ENCODE measurements at regions not wholly inside any gene's neighbourhood (a gene's known extent, or its start where the extent isn't known, plus 50 kb on each side); places are given as distances from the start of the nearest gene placed in this dataset.
A peak's percentile ranks its signal among the peaks of the same experiment; 100 is the strongest.

DNA sequence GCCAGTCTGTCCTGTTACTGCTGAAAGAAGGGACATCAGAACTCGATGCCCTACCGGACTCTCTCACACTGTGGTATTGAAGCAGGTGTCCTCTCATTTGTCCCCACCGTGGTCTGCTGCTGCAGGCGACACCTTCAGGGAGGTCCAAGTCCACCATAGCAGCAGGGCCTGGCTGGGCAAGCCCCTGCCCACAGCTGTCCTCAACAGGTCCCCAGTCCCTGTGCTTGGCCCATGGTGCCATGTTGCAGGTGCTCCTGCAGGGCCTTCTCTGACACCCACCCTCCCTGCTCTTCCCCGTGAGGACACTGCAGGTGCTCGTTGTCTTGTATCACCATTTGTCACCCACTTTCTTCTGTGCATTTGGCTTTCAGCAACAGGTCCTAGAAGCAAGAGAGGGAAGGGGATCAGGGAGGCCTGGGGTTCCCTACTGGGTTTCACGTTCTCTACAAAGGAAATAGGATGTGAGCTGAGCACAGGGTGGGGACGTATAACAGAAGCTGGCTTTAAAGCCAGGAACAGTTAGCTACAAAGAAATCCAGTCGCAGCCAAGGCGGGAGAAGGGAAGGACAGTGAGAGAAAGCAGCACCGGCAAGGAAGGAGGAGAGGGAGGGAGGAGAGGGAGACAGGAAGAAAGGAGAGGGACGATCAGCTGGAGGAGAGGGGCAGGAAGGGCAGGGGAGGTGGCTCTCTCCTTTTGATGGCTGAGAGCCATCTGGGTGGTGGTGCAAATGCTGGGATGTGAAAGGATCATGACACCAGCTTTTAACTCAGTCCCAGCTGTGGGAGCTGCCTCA lies 117.7 kb upstream of the FRMD4A start:
- peaks cover 0 to 2% (median 0%) of the 10 kb centered on the region in 4 donors for H3K4me1 Mint-ChIP-seq
- DNase-seq (no peak), ATAC-seq (no peak)
- H3K27me3 Mint-ChIP-seq = peaks cover 3 to 11% (median 6%) of the 10 kb centered on the region in 5 donors
- no peak overlapping the region for H3K4me3 Mint-ChIP-seq
- peaks cover 0 to 8% (median 0%) of the 10 kb centered on the region in 9 donors for H3K9me3 Mint-ChIP-seq
- POLR2A ChIA-PET = no interaction called here
- H3K36me3 Mint-ChIP-seq = peaks cover 0 to 4% (median 4%) of the 10 kb centered on the region in 3 donors
- H3K27ac Mint-ChIP-seq = no peak overlapping the region

GRCh38 chr10:14447094-14447839 lies 116.5 kb upstream of the FRMD4A start:
- Mint-ChIP-seq H3K27ac (no peak overlapping the region), H3K9me3 (peaks cover 0 to 8% (median 0%) of the 10 kb centered on the region in 9 donors), H3K36me3 (peaks cover 0 to 4% (median 4%) of the 10 kb centered on the region in 3 donors), H3K4me1 (peaks cover 0 to 2% (median 0%) of the 10 kb centered on the region in 4 donors), H3K27me3 (peaks cover 4 to 16% (median 7%) of the 10 kb centered on the region in 5 donors), H3K4me3 (no peak overlapping the region)
- POLR2A ChIA-PET = no interaction called here
- ATAC-seq = no peak
- DNase-seq = no peak

DNA sequence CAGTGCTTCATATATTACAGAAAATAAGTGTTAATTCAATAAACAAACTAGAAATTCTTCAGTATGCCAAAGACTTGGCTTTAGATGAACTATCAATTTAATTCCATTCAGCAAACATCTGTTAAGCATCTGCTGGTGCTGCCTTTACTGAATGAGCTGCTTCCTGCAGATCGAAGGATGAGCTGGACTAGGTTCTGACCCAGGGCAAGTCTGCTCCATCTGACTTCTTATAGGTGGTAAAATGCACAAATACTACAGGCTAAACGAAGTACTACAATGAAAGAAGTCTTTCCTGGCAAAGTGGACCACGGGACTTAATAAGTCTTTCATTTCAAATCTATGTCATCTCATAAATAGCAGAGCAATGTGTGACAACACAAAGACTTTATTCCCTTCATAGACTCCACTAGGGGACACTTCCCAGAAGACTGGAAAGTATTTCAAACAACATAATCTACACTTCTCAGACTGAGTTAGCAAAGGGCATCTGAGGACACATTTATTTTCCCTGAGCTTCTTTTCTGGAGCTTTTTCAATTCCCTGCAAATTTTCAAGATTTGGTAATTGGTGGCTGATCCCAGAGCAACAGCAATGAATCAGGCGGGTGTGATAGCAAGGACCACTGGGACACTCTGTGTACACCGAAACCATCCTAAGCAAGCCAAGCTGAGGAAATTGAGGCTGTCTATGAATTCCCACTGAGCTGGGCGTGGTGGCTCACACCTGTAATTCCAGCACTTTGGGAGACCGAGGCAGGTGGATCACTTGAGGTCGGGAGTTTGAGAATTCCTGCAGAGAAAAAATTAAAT lies 108.9 kb upstream of the FRMD4A start:
- Mint-ChIP-seq H3K36me3 (no peaks in the 10 kb centered on the region), H3K27me3 (peaks cover 7 to 45% (median 15%) of the 10 kb centered on the region in 5 donors)
- ATAC-seq = no peak

GRCh38 chr10:14438576-14438975 lies 107.9 kb upstream of the FRMD4A start:
- H3K36me3 Mint-ChIP-seq = no peaks in the 10 kb centered on the region
- ATAC-seq = no peak

More for the DNA sequence above, 108.9 kb upstream of the FRMD4A start:
- no peak overlapping the region for H3K4me3 Mint-ChIP-seq
- POLR2A ChIA-PET = no interaction called here
- H3K9me3 Mint-ChIP-seq = no peaks in the 10 kb centered on the region
- H3K4me1 Mint-ChIP-seq = no peaks in the 10 kb centered on the region
- no peak overlapping the region for H3K27ac Mint-ChIP-seq
- DNase-seq = no peak

DNA sequence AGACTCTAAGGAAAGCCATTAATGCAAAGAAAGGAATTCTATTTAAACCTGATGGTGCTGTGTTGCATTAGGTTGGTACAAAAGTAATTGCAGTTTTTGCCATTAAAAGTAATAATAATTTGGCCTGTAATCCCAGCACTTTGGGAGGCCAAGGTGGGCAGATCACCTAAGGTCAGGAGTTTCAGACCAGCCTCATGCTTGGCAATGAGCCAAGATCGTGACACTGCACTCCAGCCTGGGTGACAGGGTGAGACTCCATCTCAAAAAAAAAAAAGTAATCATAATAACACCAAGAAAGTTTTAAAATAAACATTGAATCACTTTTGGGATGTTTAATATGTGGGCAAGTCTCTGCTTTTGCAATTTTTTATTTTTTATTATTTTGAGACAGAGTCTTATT lies 107.3 kb upstream of the FRMD4A start:
- DNase-seq (no peak), ATAC-seq (no peak)
- Mint-ChIP-seq H3K4me3 (no peak overlapping the region), H3K27ac (no peak overlapping the region), H3K9me3 (no peaks in the 10 kb centered on the region), H3K27me3 (peaks cover 9 to 53% (median 15%) of the 10 kb centered on the region in 5 donors), H3K36me3 (no peaks in the 10 kb centered on the region), H3K4me1 (no peaks in the 10 kb centered on the region)
- POLR2A ChIA-PET = no interaction called here

More at GRCh38 chr10:14438576-14438975, 107.9 kb upstream of the FRMD4A start:
- H3K4me1 Mint-ChIP-seq = no peaks in the 10 kb centered on the region
- H3K4me3 Mint-ChIP-seq = no peak overlapping the region
- H3K9me3 Mint-ChIP-seq = no peaks in the 10 kb centered on the region
- H3K27me3 Mint-ChIP-seq = peaks cover 8 to 55% (median 15%) of the 10 kb centered on the region in 5 donors
- DNase-seq = no peak
- no peak overlapping the region for H3K27ac Mint-ChIP-seq
- POLR2A ChIA-PET = no interaction called here

DNA sequence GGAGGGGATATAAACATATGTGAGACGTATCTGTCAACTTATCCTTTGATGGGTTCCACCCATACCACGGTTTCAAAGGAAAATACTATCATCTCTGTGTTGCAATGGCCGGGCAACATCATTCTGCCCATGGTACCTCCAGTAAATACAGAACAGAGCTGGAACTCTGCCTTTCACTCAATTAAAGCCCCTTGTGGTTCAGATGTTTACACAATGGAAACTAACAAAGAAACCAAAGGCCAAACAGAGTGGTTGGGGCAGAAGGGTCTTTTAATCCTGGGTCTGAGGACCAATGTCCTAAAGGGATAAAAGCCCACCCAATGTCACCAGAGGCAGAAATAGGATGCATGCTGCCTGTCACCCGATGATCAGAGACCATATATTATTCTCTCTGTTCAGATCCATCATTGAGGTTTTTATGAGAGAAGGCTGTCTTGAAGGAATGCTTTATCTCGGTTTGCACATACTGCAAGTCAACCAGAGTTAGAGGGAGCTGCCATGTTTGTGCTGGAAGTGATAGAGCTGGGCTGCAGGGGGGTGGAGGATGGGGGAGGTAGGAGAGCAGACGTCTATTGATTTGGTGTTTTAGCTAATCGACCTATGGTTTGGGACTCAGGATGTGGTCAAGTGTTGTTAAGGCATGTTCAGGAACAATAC lies 105.4 kb upstream of the FRMD4A start:
- Mint-ChIP-seq H3K36me3 (no peaks in the 10 kb centered on the region), H3K27me3 (peaks cover 7 to 34% (median 11%) of the 10 kb centered on the region in 5 donors), H3K4me3 (no peak overlapping the region), H3K9me3 (no peaks in the 10 kb centered on the region), H3K4me1 (no peaks in the 10 kb centered on the region), H3K27ac (no peak overlapping the region)
- DNase-seq (no peak), ATAC-seq (no peak)
- POLR2A ChIA-PET = no interaction called here

DNA sequence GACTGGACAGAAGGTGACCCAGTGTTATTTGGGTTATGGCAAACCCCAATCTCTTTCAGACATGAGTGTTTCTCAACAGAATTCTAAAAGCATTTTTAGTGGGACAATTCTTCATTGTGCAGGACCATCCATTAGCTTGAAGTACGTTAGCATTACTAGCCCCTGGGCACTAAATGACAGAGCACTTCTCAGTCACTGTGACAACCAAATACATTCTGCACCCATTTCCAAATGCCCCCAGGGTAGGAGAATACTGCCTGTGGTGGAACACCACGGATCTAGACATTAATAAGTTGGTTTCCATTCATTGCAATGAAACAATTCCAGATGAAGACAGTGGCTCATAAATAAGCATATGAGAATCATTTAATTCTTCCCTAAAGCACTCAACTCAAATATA lies 102.4 kb upstream of the FRMD4A start:
- Mint-ChIP-seq H3K27me3 (peaks cover 7 to 32% (median 15%) of the 10 kb centered on the region in 5 donors), H3K4me3 (no peak overlapping the region), H3K9me3 (no peaks in the 10 kb centered on the region), H3K4me1 (no peaks in the 10 kb centered on the region), H3K36me3 (no peaks in the 10 kb centered on the region), H3K27ac (no peak overlapping the region)
- DNase-seq (no peak), ATAC-seq (no peak)
- POLR2A ChIA-PET = no interaction called here

GRCh38 chr10:14431868-14432267 lies 101.1 kb upstream of the FRMD4A start:
- Mint-ChIP-seq H3K27ac (no peak overlapping the region), H3K4me1 (no peaks in the 10 kb centered on the region), H3K4me3 (no peak overlapping the region), H3K27me3 (peaks cover 16 to 45% (median 20%) of the 10 kb centered on the region in 5 donors), H3K36me3 (peaks cover 0 to 3% (median 0%) of the 10 kb centered on the region in 3 donors), H3K9me3 (peaks cover 0 to 3% (median 0%) of the 10 kb centered on the region in 9 donors)
- no peak for ATAC-seq
- POLR2A ChIA-PET = no interaction called here
- no peak for DNase-seq

DNA sequence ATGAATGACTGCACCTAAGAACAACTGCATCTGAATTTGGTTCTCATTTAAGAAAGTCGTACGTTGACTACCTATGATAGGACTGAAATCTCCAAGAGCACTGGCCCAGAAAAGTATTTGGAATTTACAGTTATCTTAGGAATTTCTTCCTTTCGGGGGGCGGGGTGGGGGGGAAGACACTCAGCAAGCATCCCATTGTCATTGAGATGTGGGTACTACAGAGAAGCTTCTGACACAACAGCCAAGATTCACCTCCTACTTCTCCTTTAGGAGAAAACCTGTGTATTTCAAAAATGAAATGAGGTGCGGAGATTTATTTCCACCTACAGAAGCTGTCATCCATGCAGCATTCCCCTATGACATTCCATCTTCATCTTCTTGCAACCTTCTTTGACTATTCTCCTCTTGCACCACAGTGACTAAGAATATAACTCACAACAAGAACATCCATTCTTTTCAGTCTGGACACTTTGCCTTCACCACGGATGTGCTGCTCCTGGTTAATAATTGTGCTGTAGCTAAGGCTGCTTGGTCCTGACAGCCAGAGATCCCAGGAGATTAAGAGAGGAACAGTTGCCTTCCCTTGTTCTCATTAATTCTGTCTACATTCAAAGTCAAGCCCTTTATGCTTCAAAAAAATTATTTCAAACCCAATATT lies 98.4 kb upstream of the FRMD4A start:
- Mint-ChIP-seq H3K36me3 (peaks cover 0 to 9% (median 2%) of the 10 kb centered on the region in 3 donors), H3K4me1 (no peaks in the 10 kb centered on the region)

GRCh38 chr10:14425034-14425433 lies 94.3 kb upstream of the FRMD4A start:
- POLR2A ChIA-PET = no interaction called here
- Mint-ChIP-seq H3K27ac (no peak overlapping the region), H3K36me3 (peaks cover 0 to 9% (median 2%) of the 10 kb centered on the region in 3 donors), H3K27me3 (peaks cover 13 to 42% (median 18%) of the 10 kb centered on the region in 5 donors), H3K4me1 (no peaks in the 10 kb centered on the region), H3K9me3 (peaks cover 0 to 7% (median 0%) of the 10 kb centered on the region in 9 donors), H3K4me3 (no peak overlapping the region)
- no peak for ATAC-seq
- DNase-seq = no peak

More for the DNA sequence above, 98.4 kb upstream of the FRMD4A start:
- no peak for DNase-seq
- Mint-ChIP-seq H3K9me3 (peaks cover 0 to 7% (median 0%) of the 10 kb centered on the region in 9 donors), H3K27ac (no peak overlapping the region), H3K4me3 (no peak overlapping the region), H3K27me3 (peaks cover 19 to 40% (median 24%) of the 10 kb centered on the region in 5 donors)
- no peak for ATAC-seq
- POLR2A ChIA-PET = no interaction called here

DNA sequence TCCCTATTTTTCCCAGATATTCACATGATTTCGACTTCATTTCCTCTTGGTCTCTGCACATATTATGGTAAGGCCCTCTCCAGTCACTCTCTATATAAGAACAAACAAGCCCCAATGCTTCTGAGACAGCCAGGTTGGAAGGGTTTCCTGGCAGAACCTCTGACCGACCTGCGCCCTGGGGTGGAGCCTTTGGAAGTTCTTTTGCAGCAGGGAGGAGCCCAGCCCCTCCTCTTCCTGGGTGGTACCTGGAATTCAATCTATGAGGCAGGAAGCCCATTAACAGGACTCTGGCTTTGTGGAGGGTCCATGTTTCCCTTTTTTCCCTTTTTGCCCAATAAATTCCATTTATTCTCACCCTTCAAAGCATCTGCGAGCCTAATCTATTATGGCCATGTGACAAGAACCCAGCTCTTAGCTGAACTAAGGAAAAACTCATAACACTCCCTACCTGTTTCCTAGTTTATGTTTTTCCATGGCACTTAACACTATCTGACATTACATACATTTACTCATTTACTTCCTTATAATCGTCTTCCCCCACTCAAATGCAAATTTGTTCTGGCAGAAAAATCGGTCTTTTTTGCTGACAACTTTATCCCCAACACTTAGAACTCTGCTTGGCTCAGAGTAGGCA lies 92.5 kb upstream of the FRMD4A start:
- Mint-ChIP-seq H3K36me3 (peaks cover 0 to 9% (median 2%) of the 10 kb centered on the region in 3 donors), H3K9me3 (peaks cover 0 to 7% (median 0%) of the 10 kb centered on the region in 9 donors), H3K4me3 (no peak overlapping the region), H3K4me1 (no peaks in the 10 kb centered on the region), H3K27me3 (peaks cover 7 to 30% (median 16%) of the 10 kb centered on the region in 5 donors), H3K27ac (peak overlapping the region in 1 of 10 donors; percentile 1)
- POLR2A ChIA-PET = no interaction called here
- ATAC-seq = no peak
- DNase-seq = no peak

Measured in naive thymus-derived CD8-positive, alpha-beta T cell (primary cell).